HEK293 (cell line): ENCODE measurements at regions not wholly inside any gene's neighbourhood (a gene's known extent, or its start where the extent isn't known, plus 50 kb on each side); places are given as distances from the start of the nearest gene placed in this dataset.

Experiments used
- CTCF ChIA-PET: fragments of 350-600 bp; formaldehyde crosslinking; extraction: SDS; loops from one replicate; lab custom pipeline; 2021; ENCODE audit warnings: antibody characterized with exemption; lab: Yijun Ruan, JAX
- POLR2A ChIA-PET: fragments of 300-600 bp; formaldehyde crosslinking; extraction: SDS; loops from one replicate; lab custom pipeline; 2020; ENCODE audit warnings: antibody characterized with exemption, inconsistent platforms; lab: Yijun Ruan, JAX
- H3K27ac ChIP-seq: fragments of 200-500 bp; sonication (Bioruptor generic); 2 replicates; pipeline ENCODE4 v1.5.1; 2014; ENCODE audit warnings: low read depth, low read length, control low read depth, inconsistent platforms; ENCODE audit errors: extremely low read depth
- H3K36me3 ChIP-seq, 2 experiments: fragments of 200-500 bp in 1 of 2; sonication (Bioruptor generic) in 1 of 2; 1 replicate in 1 of 2; 2 replicates in 1 of 2; pipeline ENCODE4 v1.5.1; 2014 to 2017; ENCODE audit warnings: inconsistent platforms in 2 of 2, low read length in 2 of 2; ENCODE audit not compliant: control insufficient read depth in 2 of 2, insufficient read depth in 1 of 2
- H3K4me1 ChIP-seq: fragments of 200-500 bp; sonication (Bioruptor generic); 2 replicates; pipeline ENCODE4 v1.5.1; 2014; ENCODE audit warnings: mild to moderate bottlenecking, low read length, inconsistent platforms; ENCODE audit not compliant: control insufficient read depth, insufficient read depth
- H3K4me3 ChIP-seq: 2 replicates; pipeline ENCODE4 v1.5.1; 2011; ENCODE audit warnings: low read depth, mild to moderate bottlenecking, control low read depth, low read length, moderate library complexity
- H3K9me3 ChIP-seq: fragments of 200-500 bp; sonication (Bioruptor generic); 2 replicates; pipeline ENCODE4 v1.5.1; 2014; ENCODE audit warnings: low read depth, low read length, inconsistent platforms; ENCODE audit not compliant: control insufficient read depth, insufficient read depth
- BCL6B ChIP-seq: fragments of 450-650 bp; formaldehyde crosslinking; IDR thresholded peaks from 2 replicates; pipeline ENCODE4 v1.5.1; 2017; ENCODE audit warnings: missing biosample characterization, missing genetic modification characterization
- HOXA7 ChIP-seq: sonication (generic); formaldehyde crosslinking; IDR thresholded peaks from 2 replicates; pipeline ENCODE4 v1.8.1; 2022; ENCODE audit warnings: missing genetic modification reagents, borderline replicate concordance
- MZF1 ChIP-seq: fragments of 450-650 bp; formaldehyde crosslinking; IDR thresholded peaks from 2 replicates; pipeline ENCODE4 v1.5.1; 2017; ENCODE audit warnings: missing biosample characterization, missing genetic modification characterization, borderline replicate concordance
- ZBTB20 ChIP-seq: fragments of 450-650 bp; formaldehyde crosslinking; IDR thresholded peaks from 2 replicates; pipeline ENCODE4 v1.5.1; 2016; ENCODE audit warnings: missing biosample characterization, missing genetic modification characterization
- ZNF184 ChIP-seq: fragments of 450-650 bp; IDR thresholded peaks from 2 replicates; pipeline ENCODE4 v1.5.1; 2018; ENCODE audit warnings: missing biosample characterization, mild to moderate bottlenecking, missing genetic modification characterization
- ZNF391 ChIP-seq: fragments of 450-650 bp; formaldehyde crosslinking; IDR thresholded peaks from 2 replicates; pipeline ENCODE4 v1.5.1; 2016; ENCODE audit warnings: low read depth, missing biosample characterization, missing genetic modification characterization, borderline replicate concordance
- ZNF544 ChIP-seq: fragments of 450-650 bp; formaldehyde crosslinking; IDR thresholded peaks from 2 replicates; pipeline ENCODE4 v1.5.0; 2017; ENCODE audit warnings: missing biosample characterization, missing genetic modification characterization
- ZNF549 ChIP-seq: fragments of 450-650 bp; IDR thresholded peaks from 2 replicates; pipeline ENCODE4 v1.5.1; 2018; ENCODE audit warnings: missing biosample characterization, missing genetic modification characterization, mild to moderate bottlenecking, inconsistent platforms, moderate library complexity
- ZNF747 ChIP-seq: fragments of 450-650 bp; formaldehyde crosslinking; IDR thresholded peaks from 2 replicates; pipeline ENCODE4 v1.5.1; 2016; ENCODE audit warnings: missing biosample characterization, missing genetic modification characterization
- TF ChIP-seq, protein P1 (sequence below): fragments of 450-650 bp; formaldehyde crosslinking; IDR thresholded peaks from 2 replicates; pipeline ENCODE4 v1.5.1; 2017; ENCODE audit warnings: missing biosample characterization, missing genetic modification characterization
- TF ChIP-seq, protein P2 (sequence below): fragments of 450-650 bp; formaldehyde crosslinking; conservative IDR thresholded peaks from 2 replicates; pipeline ENCODE4 v1.5.1; 2016; ENCODE audit warnings: low read depth, missing biosample characterization, missing genetic modification characterization
- TF ChIP-seq, protein P3 (sequence below): fragments of 450-650 bp; formaldehyde crosslinking; IDR thresholded peaks from 2 replicates; pipeline ENCODE4 v1.5.1; 2016; ENCODE audit warnings: missing biosample characterization, missing genetic modification characterization

GRCh38 chr3:59412516-59412915, 362.7 kb upstream of the CFAP20DC start (continued):
- TF ChIP-seq ZNF544 (tag by site-specific recombination), result no peak

DNA sequence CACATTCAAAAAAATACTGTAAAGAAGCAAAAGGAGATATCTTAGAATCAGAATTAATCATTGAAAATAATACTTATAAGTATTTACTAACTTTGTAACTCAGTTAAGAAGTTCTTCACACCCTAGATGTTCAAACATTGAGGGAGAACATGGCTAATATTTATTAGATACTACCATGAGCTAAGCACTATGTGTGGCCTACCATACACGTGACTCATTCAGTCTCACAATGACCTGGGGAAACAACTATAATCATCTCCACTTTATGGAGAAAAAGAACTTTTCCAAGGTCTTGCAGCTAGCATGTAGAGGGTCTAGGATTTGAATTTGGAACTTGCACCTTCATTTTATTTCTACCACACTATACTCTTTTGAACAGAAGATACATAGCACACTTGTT, 361.9 kb upstream of the CFAP20DC start:
- Histone ChIP-seq H3K4me3 (no peak overlapping the region), H3K36me3 (no peaks in the 10 kb centered on the region), H3K27ac (no peak overlapping the region), H3K9me3 (no peaks in the 10 kb centered on the region), H3K4me1 (no peaks in the 10 kb centered on the region)
- ChIA-PET POLR2A (no interaction called here), CTCF (no interaction called here)
- TF ChIP-seq, protein P1, sequence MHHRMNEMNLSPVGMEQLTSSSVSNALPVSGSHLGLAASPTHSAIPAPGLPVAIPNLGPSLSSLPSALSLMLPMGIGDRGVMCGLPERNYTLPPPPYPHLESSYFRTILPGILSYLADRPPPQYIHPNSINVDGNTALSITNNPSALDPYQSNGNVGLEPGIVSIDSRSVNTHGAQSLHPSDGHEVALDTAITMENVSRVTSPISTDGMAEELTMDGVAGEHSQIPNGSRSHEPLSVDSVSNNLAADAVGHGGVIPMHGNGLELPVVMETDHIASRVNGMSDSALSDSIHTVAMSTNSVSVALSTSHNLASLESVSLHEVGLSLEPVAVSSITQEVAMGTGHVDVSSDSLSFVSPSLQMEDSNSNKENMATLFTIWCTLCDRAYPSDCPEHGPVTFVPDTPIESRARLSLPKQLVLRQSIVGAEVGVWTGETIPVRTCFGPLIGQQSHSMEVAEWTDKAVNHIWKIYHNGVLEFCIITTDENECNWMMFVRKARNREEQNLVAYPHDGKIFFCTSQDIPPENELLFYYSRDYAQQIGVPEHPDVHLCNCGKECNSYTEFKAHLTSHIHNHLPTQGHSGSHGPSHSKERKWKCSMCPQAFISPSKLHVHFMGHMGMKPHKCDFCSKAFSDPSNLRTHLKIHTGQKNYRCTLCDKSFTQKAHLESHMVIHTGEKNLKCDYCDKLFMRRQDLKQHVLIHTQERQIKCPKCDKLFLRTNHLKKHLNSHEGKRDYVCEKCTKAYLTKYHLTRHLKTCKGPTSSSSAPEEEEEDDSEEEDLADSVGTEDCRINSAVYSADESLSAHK (tag by site-specific recombination), result no peak
- TF ChIP-seq, protein P2, sequence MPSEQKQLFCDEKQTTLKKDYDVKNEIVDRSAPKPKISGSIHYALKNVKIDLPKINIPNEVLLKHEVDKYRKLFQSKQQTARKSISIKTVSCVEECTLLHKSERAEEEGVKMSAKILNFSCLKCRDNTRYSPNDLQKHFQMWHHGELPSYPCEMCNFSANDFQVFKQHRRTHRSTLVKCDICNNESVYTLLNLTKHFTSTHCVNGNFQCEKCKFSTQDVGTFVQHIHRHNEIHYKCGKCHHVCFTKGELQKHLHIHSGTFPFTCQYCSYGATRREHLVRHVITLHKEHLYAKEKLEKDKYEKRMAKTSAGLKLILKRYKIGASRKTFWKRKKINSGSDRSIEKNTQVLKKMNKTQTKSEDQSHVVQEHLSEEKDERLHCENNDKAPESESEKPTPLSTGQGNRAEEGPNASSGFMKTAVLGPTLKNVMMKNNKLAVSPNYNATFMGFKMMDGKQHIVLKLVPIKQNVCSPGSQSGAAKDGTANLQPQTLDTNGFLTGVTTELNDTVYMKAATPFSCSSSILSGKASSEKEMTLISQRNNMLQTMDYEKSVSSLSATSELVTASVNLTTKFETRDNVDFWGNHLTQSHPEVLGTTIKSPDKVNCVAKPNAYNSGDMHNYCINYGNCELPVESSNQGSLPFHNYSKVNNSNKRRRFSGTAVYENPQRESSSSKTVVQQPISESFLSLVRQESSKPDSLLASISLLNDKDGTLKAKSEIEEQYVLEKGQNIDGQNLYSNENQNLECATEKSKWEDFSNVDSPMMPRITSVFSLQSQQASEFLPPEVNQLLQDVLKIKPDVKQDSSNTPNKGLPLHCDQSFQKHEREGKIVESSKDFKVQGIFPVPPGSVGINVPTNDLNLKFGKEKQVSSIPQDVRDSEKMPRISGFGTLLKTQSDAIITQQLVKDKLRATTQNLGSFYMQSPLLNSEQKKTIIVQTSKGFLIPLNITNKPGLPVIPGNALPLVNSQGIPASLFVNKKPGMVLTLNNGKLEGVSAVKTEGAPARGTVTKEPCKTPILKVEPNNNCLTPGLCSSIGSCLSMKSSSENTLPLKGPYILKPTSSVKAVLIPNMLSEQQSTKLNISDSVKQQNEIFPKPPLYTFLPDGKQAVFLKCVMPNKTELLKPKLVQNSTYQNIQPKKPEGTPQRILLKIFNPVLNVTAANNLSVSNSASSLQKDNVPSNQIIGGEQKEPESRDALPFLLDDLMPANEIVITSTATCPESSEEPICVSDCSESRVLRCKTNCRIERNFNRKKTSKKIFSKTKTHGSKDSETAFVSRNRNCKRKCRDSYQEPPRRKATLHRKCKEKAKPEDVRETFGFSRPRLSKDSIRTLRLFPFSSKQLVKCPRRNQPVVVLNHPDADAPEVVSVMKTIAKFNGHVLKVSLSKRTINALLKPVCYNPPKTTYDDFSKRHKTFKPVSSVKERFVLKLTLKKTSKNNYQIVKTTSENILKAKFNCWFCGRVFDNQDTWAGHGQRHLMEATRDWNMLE (tag by site-specific recombination), result no peak
- TF ChIP-seq ZNF184 (tag by site-specific recombination) (no peak), ZNF549 (tag by site-specific recombination) (no peak), ZNF391 (tag by site-specific recombination) (no peak), HOXA7 (CRISPR knock-in tag) (no peak), ZNF747 (no peak)
- TF ChIP-seq, protein P3, sequence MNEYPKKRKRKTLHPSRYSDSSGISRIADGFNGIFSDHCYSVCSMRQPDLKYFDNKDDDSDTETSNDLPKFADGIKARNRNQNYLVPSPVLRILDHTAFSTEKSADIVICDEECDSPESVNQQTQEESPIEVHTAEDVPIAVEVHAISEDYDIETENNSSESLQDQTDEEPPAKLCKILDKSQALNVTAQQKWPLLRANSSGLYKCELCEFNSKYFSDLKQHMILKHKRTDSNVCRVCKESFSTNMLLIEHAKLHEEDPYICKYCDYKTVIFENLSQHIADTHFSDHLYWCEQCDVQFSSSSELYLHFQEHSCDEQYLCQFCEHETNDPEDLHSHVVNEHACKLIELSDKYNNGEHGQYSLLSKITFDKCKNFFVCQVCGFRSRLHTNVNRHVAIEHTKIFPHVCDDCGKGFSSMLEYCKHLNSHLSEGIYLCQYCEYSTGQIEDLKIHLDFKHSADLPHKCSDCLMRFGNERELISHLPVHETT, result no peak

DNA sequence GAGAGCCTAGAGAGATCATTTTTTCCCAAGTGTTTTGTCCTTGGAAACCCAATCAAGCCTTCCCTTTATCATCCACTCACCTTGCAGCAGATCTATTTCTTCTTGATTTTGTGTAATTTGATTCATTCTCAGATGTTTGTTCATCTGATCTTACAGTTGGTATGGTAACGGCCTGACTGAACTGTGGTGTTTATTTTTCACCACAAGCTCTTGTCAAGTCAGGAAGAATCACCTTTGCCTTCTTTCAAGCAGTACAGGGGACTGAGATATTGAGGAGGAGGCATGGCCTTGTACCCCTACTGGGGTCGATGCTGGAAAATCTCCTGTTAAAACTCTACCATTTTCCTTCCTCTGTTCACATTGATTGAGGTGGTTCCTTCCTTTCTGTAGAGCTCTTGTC, 361.4 kb upstream of the CFAP20DC start:
- no peak overlapping the region for H3K27ac ChIP-seq
- CTCF ChIA-PET, result no interaction called here
- no peaks in the 10 kb centered on the region for H3K36me3 ChIP-seq
- POLR2A ChIA-PET, result no interaction called here
- H3K4me1 ChIP-seq, result no peaks in the 10 kb centered on the region
- no peaks in the 10 kb centered on the region for H3K9me3 ChIP-seq
- H3K4me3 ChIP-seq, result no peak overlapping the region
- TF ChIP-seq BCL6B (tag by site-specific recombination) (no peak), MZF1 (tag by site-specific recombination) (no peak), ZBTB20 (tag by site-specific recombination) (no peak)
